SK-N-MC (cell line): ENCODE measurements at regions not wholly inside any gene's neighbourhood (a gene's known extent, or its start where the extent isn't known, plus 50 kb on each side); places are given as distances from the start of the nearest gene placed in this dataset.

Experiments
- DNase-seq: peaks from one replicate; pipeline ENCODE4 v3.0.0-alpha.2; 2011; ENCODE audit warnings: low read depth, low spot score
- H3K27ac ChIP-seq: fragments of 200-600 bp; sonication (generic); 2 replicates; pipeline ENCODE4 v1.5.1; 2016; ENCODE audit warnings: mixed run types
- H3K36me3 ChIP-seq: fragments of 200-600 bp; sonication (generic); 2 replicates; pipeline ENCODE4 v1.6.1; 2017; ENCODE audit warnings: antibody characterized with exemption, low read length, mixed read lengths; ENCODE audit not compliant: insufficient read depth
- H3K4me3 ChIP-seq: fragments of 200-600 bp; sonication (generic); 2 replicates; pipeline ENCODE4 v1.5.1; 2016
- H3K9ac ChIP-seq: fragments of 200-600 bp; sonication (generic); 2 replicates; pipeline ENCODE4 v1.8.0; 2017; ENCODE audit warnings: mixed run types, mixed read lengths; ENCODE audit not compliant: insufficient read length
- H3K9me3 ChIP-seq: fragments of 200-600 bp; sonication (generic); 2 replicates; pipeline ENCODE4 v1.6.1; 2017; ENCODE audit warnings: low read depth, mild to moderate bottlenecking, antibody characterized with exemption, low read length, moderate library complexity, mixed read lengths
- EZH2 ChIP-seq: fragments of 200-600 bp; sonication (generic); IDR thresholded peaks from one replicate; pipeline ENCODE4 v1.6.1; 2017; ENCODE audit warnings: antibody characterized with exemption
- FOXP2 ChIP-seq: optimal IDR thresholded peaks from 2 replicates; pipeline ENCODE3; 2011; ENCODE audit warnings: mild to moderate bottlenecking, moderate library complexity; ENCODE audit not compliant: insufficient read depth; ENCODE audit errors: extremely low read length, control extremely low read depth
- POLR2AphosphoS5 ChIP-seq: IDR thresholded peaks from 2 replicates; pipeline ENCODE4 v1.6.1; 2012; ENCODE audit warnings: mild to moderate bottlenecking, low read depth, low read length, borderline replicate concordance

DNA sequence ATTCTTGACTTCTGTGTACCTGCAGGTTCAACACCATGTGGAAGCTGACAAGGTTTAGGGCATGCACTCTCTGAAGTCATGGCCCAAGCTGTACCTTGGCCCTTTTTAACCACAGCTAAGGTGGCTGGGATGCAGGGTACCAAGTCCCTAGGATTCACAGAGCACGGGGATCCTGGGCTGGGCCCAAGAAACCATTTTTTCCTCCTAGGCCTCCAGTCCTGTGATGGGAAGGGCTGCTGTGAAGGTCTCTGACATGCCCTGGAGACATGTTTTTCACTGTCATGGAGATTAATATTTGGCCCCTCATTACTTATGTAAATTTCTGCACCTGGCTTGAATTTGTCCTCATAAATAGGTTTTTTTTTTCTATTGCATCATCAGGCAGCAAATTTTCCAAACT is 937.5 kb upstream of the ROBO1 start:
- TF ChIP-seq FOXP2 (no peak), EZH2 (no peak), POLR2AphosphoS5 (no peak)
- no peak overlapping the region for H3K4me3 ChIP-seq

DNA sequence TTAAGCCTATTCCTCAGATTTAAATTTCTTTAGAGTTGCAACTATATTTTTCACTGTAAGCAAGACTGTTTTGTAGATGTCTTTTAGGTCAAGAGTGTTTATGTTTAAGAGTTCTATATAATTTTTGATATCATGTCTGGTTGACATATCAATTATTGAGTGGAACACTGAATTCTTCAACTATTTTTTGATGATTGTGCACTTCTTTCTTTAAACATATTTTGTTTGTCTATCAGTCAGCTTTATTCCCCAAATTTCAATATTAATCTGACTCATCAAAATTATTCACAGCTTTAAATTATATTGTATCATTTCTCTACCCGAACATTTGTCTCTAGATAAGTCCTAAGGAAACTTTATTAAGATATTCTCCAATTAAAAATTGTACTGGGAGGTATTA is 933.6 kb upstream of the ROBO1 start:
- no peak for DNase-seq
- TF ChIP-seq POLR2AphosphoS5 (no peak), EZH2 (no peak), FOXP2 (no peak)
- no peaks in the 10 kb centered on the region for H3K9me3 ChIP-seq
- H3K27ac ChIP-seq: no peak overlapping the region
- no peak overlapping the region for H3K9ac ChIP-seq
- no peak overlapping the region for H3K4me3 ChIP-seq
- no peaks in the 10 kb centered on the region for H3K36me3 ChIP-seq

More for the DNA sequence above, 937.5 kb upstream of the ROBO1 start:
- no peak overlapping the region for H3K9ac ChIP-seq
- no peak overlapping the region for H3K27ac ChIP-seq
- no peak for DNase-seq
- H3K9me3 ChIP-seq: no peaks in the 10 kb centered on the region
- no peaks in the 10 kb centered on the region for H3K36me3 ChIP-seq

DNA sequence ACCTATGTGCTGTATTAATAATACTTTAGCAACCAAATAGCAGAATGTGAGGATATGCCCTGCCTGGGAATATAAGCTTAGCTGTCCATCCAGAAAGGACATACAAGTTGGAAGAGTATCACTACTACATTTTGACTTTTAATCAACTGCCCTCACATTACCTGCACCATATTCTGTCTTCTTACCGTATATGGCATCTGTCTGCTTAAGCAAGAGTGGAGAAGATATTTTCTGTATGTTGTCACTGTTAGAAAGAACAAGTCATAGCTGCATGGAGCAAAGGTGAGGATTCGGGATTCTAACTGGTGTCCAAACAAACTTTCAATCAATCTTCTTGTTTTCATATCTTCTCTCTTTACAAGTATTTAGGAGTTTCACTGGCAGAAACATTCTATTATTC is 929.5 kb upstream of the ROBO1 start:
- no peaks in the 10 kb centered on the region for H3K9me3 ChIP-seq
- no peak overlapping the region for H3K9ac ChIP-seq
- no peak overlapping the region for H3K27ac ChIP-seq
- no peak for DNase-seq
- TF ChIP-seq POLR2AphosphoS5 (no peak), FOXP2 (no peak), EZH2 (no peak)
- no peak overlapping the region for H3K4me3 ChIP-seq
- H3K36me3 ChIP-seq: no peaks in the 10 kb centered on the region

DNA sequence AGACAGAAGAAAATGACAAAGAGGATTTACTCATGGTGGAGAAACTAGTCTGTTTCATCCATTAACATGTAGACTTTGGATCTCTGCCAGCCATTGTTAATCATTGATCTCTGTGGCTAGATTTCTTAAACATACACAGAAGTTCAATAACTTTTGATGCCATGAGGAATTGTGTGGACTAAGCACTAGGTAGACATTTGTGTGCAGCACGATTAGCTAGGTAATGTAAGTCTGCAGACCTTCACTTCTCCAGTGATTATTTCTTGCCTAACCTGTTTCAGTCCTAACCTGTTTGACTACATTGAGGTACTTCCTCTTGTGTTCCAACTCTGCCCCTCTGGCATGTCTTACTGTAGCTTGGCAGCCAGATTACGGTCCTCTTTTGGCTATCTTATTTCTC is 928.5 kb upstream of the ROBO1 start:
- no peak overlapping the region for H3K4me3 ChIP-seq
- no peak for DNase-seq
- no peaks in the 10 kb centered on the region for H3K36me3 ChIP-seq
- no peak overlapping the region for H3K27ac ChIP-seq
- no peaks in the 10 kb centered on the region for H3K9me3 ChIP-seq
- no peak for TF ChIP-seq EZH2
- no peak for TF ChIP-seq POLR2AphosphoS5
- TF ChIP-seq FOXP2: no peak
- H3K9ac ChIP-seq: no peak overlapping the region

DNA sequence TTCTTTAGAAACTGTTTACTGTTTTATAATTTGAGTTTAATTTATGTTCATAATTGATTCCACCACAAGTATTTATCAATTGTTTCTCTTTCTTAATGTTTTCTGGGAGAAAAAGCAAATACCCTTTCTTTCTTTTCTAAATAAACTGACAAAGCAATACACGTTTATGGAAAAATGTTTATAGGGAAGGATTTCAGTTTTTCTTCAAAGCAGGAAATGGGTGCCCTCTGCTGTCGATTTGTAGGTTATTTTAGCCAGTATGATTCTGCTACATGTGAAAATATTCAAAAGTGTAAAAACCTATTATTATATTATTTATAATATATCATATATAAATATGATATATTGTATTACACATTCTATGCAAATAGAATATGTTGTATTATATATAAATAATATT is 921.0 kb upstream of the ROBO1 start:
- TF ChIP-seq POLR2AphosphoS5: no peak
- TF ChIP-seq EZH2: no peak
- no peak for TF ChIP-seq FOXP2
- DNase-seq: peak; percentile 24
- H3K4me3 ChIP-seq: no peak overlapping the region
- no peak overlapping the region for H3K27ac ChIP-seq
- H3K9ac ChIP-seq: no peak overlapping the region
- H3K36me3 ChIP-seq: no peaks in the 10 kb centered on the region
- H3K9me3 ChIP-seq: no peaks in the 10 kb centered on the region

DNA sequence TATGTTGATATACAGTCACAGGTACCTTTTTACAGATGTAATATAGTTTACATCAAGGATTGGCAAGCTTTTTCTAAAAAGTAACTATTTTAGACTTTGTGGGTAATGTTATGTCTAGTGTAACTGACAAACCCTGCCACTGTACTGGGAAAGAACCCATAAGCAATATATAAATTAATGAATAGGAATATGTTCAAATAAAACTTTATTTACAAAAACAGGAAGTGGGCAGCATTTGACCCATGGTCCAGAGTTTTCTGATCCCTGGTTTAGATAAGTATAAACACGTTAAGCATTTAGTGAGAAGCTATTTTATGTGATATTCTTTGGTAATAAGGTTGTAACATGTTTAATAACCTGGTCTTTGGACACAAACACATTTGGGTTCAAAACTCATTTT is 915.2 kb upstream of the ROBO1 start:
- H3K9ac ChIP-seq: no peak overlapping the region
- no peaks in the 10 kb centered on the region for H3K9me3 ChIP-seq
- H3K36me3 ChIP-seq: no peaks in the 10 kb centered on the region
- no peak overlapping the region for H3K4me3 ChIP-seq
- DNase-seq: no peak
- no peak overlapping the region for H3K27ac ChIP-seq
- TF ChIP-seq EZH2: no peak
- no peak for TF ChIP-seq FOXP2
- TF ChIP-seq POLR2AphosphoS5: no peak

DNA sequence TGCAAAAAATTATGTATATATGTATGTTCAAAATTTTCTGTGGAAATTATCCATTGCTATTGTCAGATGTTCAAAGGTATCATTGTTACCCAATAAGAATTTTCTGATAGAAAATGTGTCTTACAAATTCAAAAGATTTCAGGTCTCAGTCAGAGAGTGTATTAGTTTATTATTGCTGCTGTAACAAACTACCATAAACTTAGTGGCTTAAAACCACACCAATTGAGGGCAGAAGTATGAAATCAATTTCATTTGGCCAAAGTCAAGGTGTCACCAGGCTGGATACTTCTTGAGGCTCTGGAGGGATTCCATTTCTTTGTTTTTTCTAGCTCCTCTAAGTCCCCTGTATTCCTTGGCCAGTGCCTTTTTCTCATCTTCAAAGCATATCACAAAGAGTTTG is 914.4 kb upstream of the ROBO1 start:
- H3K9me3 ChIP-seq: no peaks in the 10 kb centered on the region
- no peak overlapping the region for H3K9ac ChIP-seq
- no peak overlapping the region for H3K27ac ChIP-seq
- H3K36me3 ChIP-seq: no peaks in the 10 kb centered on the region
- TF ChIP-seq EZH2: no peak
- TF ChIP-seq POLR2AphosphoS5: no peak
- no peak for TF ChIP-seq FOXP2
- DNase-seq: no peak
- no peak overlapping the region for H3K4me3 ChIP-seq

DNA sequence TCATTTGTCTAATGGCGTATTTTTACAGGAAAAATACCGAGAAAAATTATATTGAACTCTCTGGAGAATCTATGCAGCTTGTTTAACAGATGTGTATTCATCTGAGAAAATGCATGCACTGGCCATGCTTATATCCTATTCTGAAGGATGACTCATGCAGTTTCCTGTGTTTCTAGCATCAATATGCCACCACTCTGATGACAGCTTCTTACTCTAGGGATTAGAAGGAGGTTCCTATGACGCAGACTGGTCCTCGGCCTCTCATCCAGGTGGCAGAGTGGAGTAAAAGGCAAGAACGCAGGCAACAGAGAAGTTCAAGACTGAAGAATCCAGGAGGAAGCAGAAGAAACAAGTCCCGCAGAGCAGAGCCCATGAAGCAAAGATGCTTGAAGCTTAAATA is 910.0 kb upstream of the ROBO1 start:
- no peak overlapping the region for H3K4me3 ChIP-seq
- no peak for DNase-seq
- no peaks in the 10 kb centered on the region for H3K9me3 ChIP-seq
- no peaks in the 10 kb centered on the region for H3K36me3 ChIP-seq
- no peak overlapping the region for H3K9ac ChIP-seq
- TF ChIP-seq POLR2AphosphoS5: no peak
- no peak for TF ChIP-seq FOXP2
- TF ChIP-seq EZH2: no peak
- no peak overlapping the region for H3K27ac ChIP-seq

DNA sequence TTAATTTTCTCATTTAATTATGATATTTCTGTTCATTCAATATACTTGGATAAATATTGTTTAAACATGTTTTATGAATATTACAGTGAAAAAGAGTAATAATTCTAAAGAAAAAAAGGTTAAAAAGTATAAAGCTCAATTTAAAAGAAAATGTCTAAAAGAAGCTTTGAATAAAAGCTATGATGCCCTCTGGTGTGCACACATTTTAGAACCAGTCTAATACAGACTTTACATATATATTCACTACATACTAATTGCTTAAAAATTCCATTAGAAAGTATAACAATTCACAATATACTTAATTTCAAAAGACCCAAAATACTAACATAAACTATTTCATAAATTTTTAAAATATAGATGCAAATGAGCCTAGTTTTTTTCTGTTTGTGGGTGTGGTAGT is 909.1 kb upstream of the ROBO1 start:
- TF ChIP-seq POLR2AphosphoS5 (no peak), EZH2 (no peak), FOXP2 (no peak)
- DNase-seq: no peak
- Histone ChIP-seq H3K36me3 (no peaks in the 10 kb centered on the region), H3K9me3 (no peaks in the 10 kb centered on the region), H3K4me3 (no peak overlapping the region), H3K9ac (no peak overlapping the region), H3K27ac (no peak overlapping the region)
